HG03457 (cell line): ENCODE measurements at regions not wholly inside any gene's neighbourhood (a gene's known extent, or its start where the extent isn't known, plus 50 kb on each side); places are given as distances from the start of the nearest gene placed in this dataset.
"Not testable (repeated sequence)": the region's sequence is repeated elsewhere in the genome, so short reads cannot be mapped to it uniquely, and the experiment has no call there.

Experiments
- ATAC-seq: cut with Tn5 transposase; IDR thresholded peaks from one replicate; pipeline ENCODE4 v1.9.1; 2021; ENCODE audit warnings: moderate number of reproducible peaks; ENCODE audit not compliant: unreplicated experiment

DNA sequence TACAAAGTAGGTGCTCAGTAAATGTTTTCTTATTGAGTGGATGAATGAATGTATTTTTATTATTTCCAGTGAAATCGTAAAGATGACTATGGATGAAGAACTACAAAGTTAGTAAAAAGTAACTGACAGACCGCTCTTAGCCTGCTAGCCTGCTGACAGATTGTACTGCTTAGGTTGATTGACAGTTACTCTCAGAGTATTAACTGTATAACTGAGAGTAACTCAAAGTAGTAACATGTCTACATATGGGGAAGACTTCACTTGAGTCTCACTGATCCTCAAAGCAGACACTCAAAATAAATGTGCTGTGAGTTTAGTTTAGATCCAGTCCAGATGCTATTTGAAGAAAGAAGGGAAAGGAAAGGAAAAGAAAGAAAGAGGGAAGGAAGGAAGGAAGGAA is 272.3 kb upstream of the AMIGO2 start:
- no peak for ATAC-seq

DNA sequence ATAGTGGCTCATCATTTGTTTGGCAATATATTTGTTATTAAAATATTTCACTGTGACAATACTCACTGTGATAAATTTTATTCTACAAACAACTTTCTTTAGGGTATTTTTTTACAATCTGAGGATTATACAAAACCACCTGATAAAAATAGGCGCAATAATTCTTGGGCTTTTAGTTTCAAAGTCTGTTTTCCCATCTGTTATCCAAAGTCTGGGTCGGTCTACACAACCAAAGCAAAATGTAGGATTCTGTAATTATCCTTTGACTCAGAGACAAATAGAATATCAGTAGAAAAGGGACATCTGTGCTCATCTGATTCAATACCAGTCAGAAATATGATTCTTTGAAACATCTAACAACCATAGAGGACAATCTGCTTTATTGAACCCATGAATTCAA is 271.8 kb upstream of the AMIGO2 start:
- ATAC-seq, result no peak

GRCh38 chr12:47350062-47350408 is 270.3 kb upstream of the AMIGO2 start:
- no peak for ATAC-seq

- no peak for ATAC-seq
Measured at GRCh38 chr12:47349137-47350061, 269.6 kb upstream of the AMIGO2 start.

DNA sequence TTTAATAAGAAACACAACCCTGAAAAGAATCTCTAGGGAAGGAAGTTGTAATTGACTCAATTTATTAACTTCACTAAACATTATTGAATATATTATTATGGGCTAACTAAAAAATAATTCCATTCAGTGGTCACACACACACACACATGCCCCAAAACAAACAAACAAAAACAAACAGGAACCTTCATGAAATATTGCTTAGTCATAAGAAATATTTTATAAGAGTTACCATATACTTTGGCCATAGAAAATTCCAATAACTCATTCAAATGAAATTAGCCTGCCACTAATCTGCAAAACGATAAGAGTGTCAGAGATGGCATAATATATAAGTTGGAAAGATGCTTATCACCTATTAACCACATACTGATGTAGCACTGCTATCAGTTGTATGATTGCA is 268.4 kb upstream of the AMIGO2 start:
- ATAC-seq, result no peak

DNA sequence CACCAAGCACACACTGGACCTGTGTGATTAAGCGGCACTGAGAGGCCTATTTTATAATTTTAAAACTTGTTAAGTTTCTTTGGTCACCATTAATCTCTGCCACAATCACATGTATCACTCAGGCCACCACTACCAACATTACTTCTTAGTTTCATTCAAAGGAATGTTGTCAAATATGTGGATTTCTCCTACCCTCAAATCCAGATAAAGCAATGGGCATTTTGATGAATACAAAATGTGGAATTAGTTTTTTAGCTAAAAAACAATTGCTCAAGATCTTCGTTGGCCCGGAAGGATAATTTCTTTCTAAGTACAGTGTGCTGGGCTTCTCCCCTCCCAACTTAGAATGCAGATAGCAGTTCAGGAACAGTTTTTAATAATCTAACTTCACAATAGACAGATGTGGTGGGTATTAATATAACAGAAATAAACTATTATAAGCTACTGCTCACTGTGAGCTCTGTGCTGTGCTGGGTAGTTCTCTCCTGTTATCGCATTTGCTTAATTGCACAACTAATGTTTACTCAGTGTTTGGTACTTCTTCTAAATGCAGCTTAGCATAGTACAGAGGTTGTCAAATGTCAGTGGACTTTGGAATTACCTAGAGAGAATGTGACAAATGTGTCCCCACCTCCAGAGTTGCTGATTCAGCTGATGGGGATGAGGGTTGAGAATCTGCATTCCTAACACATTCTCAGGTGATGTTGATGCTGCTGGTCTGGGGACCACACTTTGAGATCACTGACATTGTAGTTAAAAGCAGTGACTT is 266.7 kb upstream of the AMIGO2 start:
- no peak for ATAC-seq

GRCh38 chr12:47343684-47344567 is 264.2 kb upstream of the AMIGO2 start:
- no peak for ATAC-seq

DNA sequence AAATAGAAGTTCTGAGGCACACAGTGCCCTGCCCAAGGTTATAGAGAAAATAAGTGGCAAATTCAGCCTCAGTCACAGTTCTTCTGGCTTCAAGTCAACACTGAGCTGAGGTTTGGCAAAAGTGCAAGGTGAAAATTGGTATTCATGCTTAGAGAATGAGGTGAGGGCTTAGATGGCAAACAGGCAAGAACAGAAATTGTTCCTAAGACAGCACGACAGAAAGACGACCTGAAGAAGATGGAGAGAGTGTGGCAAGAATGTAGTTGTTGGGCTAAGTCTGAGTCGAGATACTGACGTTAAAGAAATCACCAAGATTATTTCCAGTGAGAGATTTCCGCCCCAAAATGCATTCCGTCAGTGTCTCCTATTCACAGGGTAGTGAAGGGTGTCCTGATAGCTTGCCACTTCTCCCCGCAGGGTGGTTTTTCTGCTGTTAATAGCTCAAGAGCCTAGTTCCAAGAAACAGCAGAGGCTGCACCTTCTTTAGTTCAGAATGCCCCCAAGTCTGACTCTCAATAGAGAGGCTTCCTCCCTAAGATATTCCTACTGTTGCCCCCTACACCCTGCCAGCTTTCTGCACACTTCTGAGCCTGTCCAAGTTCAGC is 260.8 kb upstream of the AMIGO2 start:
- no peak for ATAC-seq

DNA sequence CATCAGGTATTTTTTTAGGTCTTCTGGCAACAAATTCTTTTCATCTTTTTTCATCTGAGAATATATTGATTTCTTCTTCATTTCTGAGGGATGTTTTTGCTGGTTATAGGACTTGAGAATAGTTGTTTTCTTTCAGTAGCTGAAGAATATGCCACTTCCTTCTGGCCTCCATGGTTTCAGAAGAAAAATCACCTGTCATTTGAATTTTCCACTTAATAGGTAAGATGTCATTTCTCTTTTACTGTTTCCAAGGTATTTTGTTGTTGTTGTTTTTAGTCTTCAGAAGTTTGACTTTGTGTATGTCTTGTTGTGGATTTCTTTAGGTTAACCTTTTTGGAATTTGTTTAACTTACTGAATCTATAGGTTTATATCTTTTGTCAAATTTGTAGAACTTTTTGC is 257.8 kb upstream of the AMIGO2 start:
- no peak for ATAC-seq

DNA sequence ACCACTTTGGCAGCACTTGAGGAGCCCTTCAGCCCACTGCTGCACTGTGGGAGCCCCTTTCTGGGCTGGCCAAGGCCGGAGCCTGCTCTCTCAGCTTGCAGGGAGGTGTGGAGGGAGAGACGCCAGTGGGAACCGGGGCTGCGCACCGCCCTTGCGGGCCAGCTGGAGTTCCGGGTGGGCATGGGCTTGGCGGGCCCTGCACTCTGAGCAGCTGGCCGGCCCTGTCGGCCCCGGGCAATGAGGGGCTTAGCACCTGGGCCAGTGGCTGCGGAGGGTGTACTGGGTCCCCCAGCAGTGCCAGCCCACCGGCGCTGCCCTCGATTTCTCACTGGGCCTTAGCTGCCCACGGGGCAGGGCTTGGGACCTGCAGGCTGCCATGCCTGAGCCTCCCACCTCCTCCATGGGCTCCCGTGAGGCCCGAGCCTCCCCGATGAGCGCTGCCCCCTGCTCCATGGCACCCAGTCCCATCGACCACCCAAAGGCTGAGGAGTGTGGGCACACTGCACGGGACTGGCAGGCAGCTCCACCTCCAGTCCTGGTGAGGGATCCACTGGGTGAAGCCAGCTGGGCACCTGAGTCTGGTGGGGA is 253.6 kb upstream of the AMIGO2 start:
- not testable (repeated sequence) for ATAC-seq

DNA sequence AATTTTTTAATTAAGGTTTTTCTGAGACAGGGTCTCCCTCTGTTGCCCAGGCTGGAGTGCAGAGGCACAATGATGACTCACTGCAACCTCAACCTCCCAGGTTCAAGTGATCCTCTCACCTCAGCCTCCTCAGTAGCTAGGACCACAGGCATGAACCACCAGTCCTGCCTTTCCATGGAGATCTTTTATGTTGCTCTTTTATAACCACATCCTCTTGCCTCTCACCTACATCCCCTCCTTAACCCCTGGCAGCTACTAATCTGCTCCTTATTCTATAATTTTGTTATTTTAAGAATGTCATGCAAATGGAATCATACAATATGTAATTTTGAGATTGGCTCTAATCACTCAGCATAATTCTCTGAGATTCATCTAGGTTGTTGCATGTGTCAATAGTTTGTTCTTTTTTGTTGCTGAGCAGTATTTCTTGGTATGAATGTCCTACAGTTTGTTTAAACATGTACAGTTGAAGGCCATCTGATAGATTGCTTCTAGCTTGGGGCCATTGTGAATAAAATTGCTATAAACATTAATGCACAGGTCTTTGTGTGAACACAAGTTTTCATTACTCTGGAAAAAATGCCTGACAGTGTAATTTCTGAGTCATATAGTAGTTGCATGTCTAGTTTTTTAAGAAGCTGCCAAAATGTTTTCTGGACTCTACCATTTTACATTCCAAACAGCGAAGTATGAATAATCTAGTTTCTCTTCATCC is 249.2 kb upstream of the AMIGO2 start:
- ATAC-seq, result no peak

- ATAC-seq, result no peak
Measured at GRCh38 chr12:47326190-47326589, 246.4 kb upstream of the AMIGO2 start.

- no peak for ATAC-seq
Measured at GRCh38 chr12:47323802-47324201, 244.0 kb upstream of the AMIGO2 start.

DNA sequence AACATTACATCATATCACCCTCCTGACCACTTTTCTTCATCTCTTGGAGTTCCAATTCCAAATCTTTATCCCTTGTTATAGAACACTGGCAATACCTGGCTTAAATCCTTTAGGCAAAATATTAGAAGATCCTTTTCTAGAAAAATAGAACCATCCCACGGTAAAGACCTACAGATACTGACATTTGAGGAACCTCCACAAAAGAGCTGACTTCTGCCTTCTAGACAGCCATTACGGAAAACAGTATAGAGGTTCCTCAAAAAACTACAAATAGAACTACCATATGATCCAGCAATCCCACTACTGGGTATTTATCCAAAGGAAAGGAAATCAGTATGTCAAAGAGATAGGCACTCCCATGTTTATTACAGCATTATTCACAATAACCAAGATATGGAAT is 241.7 kb upstream of the AMIGO2 start:
- ATAC-seq, result no peak

GRCh38 chr12:47319746-47320145 is 240.0 kb upstream of the AMIGO2 start:
- ATAC-seq, result no peak

DNA sequence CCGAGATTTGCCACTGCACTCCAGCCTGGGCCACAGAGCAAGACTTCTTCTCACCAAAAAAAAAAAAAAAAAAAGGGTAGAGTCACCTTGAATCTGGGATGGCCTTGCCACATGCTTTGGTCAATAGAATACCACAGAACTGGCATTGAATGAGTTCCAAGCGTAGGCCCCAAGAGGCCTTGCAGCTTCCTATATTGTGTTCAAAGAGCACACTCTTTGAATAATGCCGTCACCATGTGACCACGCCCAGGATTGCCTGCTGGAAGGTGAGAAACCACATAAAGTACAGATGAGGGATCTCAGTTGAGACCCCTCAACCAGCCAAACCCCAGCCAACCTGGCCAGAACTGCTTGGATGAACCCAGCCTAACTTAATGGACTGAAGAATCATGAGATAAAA is 239.2 kb upstream of the AMIGO2 start:
- no peak for ATAC-seq

GRCh38 chr12:47317175-47317915 is 237.6 kb upstream of the AMIGO2 start:
- no peak for ATAC-seq

DNA sequence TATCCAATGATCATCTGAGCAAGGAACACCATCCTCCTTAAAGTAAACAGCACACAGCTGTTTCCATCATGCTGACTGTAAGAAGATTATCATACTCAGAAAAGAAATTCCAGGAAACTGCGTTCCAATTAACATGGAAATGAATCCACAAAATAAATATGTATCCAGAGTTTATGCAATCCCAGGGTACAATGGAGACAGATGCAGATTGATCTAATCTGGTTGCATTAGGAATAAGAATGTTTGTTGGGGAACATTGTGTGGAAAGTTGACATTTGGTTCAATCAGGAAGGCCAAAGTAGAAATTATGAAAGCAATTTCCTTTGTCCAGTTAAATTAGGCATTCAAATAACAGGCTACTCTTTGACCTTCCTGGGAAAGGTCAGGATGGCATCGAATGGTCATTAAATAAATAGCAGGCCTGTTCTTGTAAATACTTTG is 236.9 kb upstream of the AMIGO2 start:
- ATAC-seq, result no peak

GRCh38 chr12:47314996-47315395 is 235.2 kb upstream of the AMIGO2 start:
- no peak for ATAC-seq
